H9 (cell line): ENCODE measurements at regions not wholly inside any gene's neighbourhood (a gene's known extent, or its start where the extent isn't known, plus 50 kb on each side); places are given as distances from the start of the nearest gene placed in this dataset.

Experiments
- DNase-seq: peaks from one replicate; pipeline ENCODE4 v3.0.0-alpha.2; 2017
- H2AFZ ChIP-seq: one replicate; pipeline ENCODE4 v1.6.1; 2013; ENCODE audit warnings: mild to moderate bottlenecking, low read length, control low read depth, moderate library complexity
- H2AK5ac ChIP-seq: 2 replicates; pipeline ENCODE4 v1.6.1; 2013; ENCODE audit warnings: low read length, control low read depth, mixed read lengths; ENCODE audit not compliant: insufficient read length
- H2BK120ac ChIP-seq: one replicate; pipeline ENCODE4 v1.6.1; 2013; ENCODE audit warnings: low read depth, mild to moderate bottlenecking, low read length, control low read depth, inconsistent platforms; ENCODE audit not compliant: poor library complexity, severe bottlenecking
- H2BK12ac ChIP-seq: 2 replicates; pipeline ENCODE4 v1.6.1; 2013; ENCODE audit warnings: low read length, control low read depth, mixed read lengths, low read depth; ENCODE audit not compliant: insufficient read length
- H2BK15ac ChIP-seq: 2 replicates; pipeline ENCODE4 v1.6.1; 2013; ENCODE audit warnings: low read depth, low read length, control low read depth
- H2BK20ac ChIP-seq: one replicate; pipeline ENCODE4 v1.6.1; 2013; ENCODE audit warnings: low read depth, mild to moderate bottlenecking, low read length, control low read depth, inconsistent platforms; ENCODE audit not compliant: poor library complexity, severe bottlenecking
- H2BK5ac ChIP-seq: 2 replicates; pipeline ENCODE4 v1.6.1; 2013; ENCODE audit warnings: low read length, control low read depth, mixed read lengths; ENCODE audit not compliant: insufficient read length
- H3K14ac ChIP-seq: 2 replicates; pipeline ENCODE4 v1.6.1; 2013; ENCODE audit warnings: low read length, control low read depth; ENCODE audit not compliant: insufficient read depth
- H3K18ac ChIP-seq: 2 replicates; pipeline ENCODE4 v1.6.1; 2013; ENCODE audit warnings: low read depth, mild to moderate bottlenecking, mixed read lengths, low read length, control low read depth; ENCODE audit not compliant: insufficient read length
- H3K23ac ChIP-seq: 2 replicates; pipeline ENCODE4 v1.6.1; 2013; ENCODE audit warnings: low read length, control low read depth, mixed read lengths, low read depth; ENCODE audit not compliant: insufficient read length
- H3K23me2 ChIP-seq: 2 replicates; pipeline ENCODE4 v1.6.1; 2013; ENCODE audit warnings: low read depth, mild to moderate bottlenecking, mixed read lengths, low read length, control low read depth; ENCODE audit not compliant: insufficient read length, poor library complexity, severe bottlenecking
- H3K27ac ChIP-seq: 2 replicates; pipeline ENCODE4 v1.5.1; 2013; ENCODE audit warnings: low read length, control low read depth, mixed read lengths, low read depth; ENCODE audit not compliant: insufficient read length
- H3K27me3 ChIP-seq: 2 replicates; pipeline ENCODE4 v1.6.1; 2013; ENCODE audit warnings: low read length, control low read depth, inconsistent platforms; ENCODE audit not compliant: insufficient read depth
- H3K4ac ChIP-seq: 2 replicates; pipeline ENCODE4 v1.6.1; 2013; ENCODE audit warnings: low read depth, mild to moderate bottlenecking, control low read depth, inconsistent platforms, low read length, moderate library complexity
- H3K4me1 ChIP-seq: 2 replicates; pipeline ENCODE4 v1.6.1; 2013; ENCODE audit warnings: low read length, control low read depth, inconsistent platforms; ENCODE audit not compliant: insufficient read depth
- H3K4me2 ChIP-seq: 2 replicates; pipeline ENCODE4 v1.6.1; 2013; ENCODE audit warnings: low read length, control low read depth, mixed read lengths; ENCODE audit not compliant: insufficient read length, insufficient read depth
- H3K56ac ChIP-seq: 2 replicates; pipeline ENCODE4 v1.6.1; 2013; ENCODE audit warnings: low read depth, mild to moderate bottlenecking, mixed read lengths, low read length, control low read depth; ENCODE audit not compliant: insufficient read length
- H3K79me1 ChIP-seq: 2 replicates; pipeline ENCODE4 v1.6.1; 2013; ENCODE audit warnings: low read depth, mild to moderate bottlenecking, moderate library complexity, low read length, control low read depth, inconsistent platforms; ENCODE audit not compliant: insufficient read depth, poor library complexity, severe bottlenecking
- H3K79me2 ChIP-seq: 2 replicates; pipeline ENCODE4 v1.6.1; 2013; ENCODE audit warnings: low read length, control low read depth, inconsistent platforms; ENCODE audit not compliant: insufficient read depth
- H3K9ac ChIP-seq: 2 replicates; pipeline ENCODE4 v1.6.1; 2013; ENCODE audit warnings: low read length, control low read depth, mixed read lengths; ENCODE audit not compliant: insufficient read length; ENCODE audit errors: extremely low read depth
- H3K9me3 ChIP-seq: one replicate; pipeline ENCODE4 v1.6.1; 2013; ENCODE audit warnings: low read depth, low read length, inconsistent platforms; ENCODE audit not compliant: control insufficient read depth
- H3T11ph ChIP-seq: one replicate; pipeline ENCODE4 v1.6.1; 2013; ENCODE audit warnings: mild to moderate bottlenecking, low read length, control low read depth, inconsistent platforms
- H4K20me1 ChIP-seq: one replicate; pipeline ENCODE4 v1.6.1; 2013; ENCODE audit not compliant: control insufficient read depth, insufficient read length, insufficient read depth
- H4K5ac ChIP-seq: 2 replicates; pipeline ENCODE4 v1.6.1; 2013; ENCODE audit warnings: low read depth, mild to moderate bottlenecking, mixed read lengths, low read length, control low read depth; ENCODE audit not compliant: insufficient read length
- H4K8ac ChIP-seq: replicated peaks from 2 replicates; pipeline ENCODE4 v1.6.1; 2013; ENCODE audit warnings: low read length, control low read depth, mixed read lengths, low read depth; ENCODE audit not compliant: insufficient read length
- H4K91ac ChIP-seq: 2 replicates; pipeline ENCODE4 v1.6.1; 2013; ENCODE audit warnings: low read depth, mild to moderate bottlenecking, moderate library complexity, mixed read lengths, low read length, control low read depth; ENCODE audit not compliant: insufficient read length
- H3K27ac Mint-ChIP-seq, 3 experiments: 2 replicates in 2 of 3; 3 replicates in 1 of 3; pipeline ENCODE4 v1.8.0; 2020 to 2021; ENCODE audit warnings: mixed read lengths in 3 of 3, mild to moderate bottlenecking in 1 of 3, moderate library complexity in 1 of 3
- H3K27me3 Mint-ChIP-seq: 2 replicates; pipeline ENCODE4 v1.8.0; 2021; ENCODE audit warnings: low read depth, mild to moderate bottlenecking, moderate library complexity, mixed read lengths
- H3K36me3 Mint-ChIP-seq, 3 experiments: 2 replicates in 2 of 3; 3 replicates in 1 of 3; pipeline ENCODE4 v1.8.0; 2020 to 2021; ENCODE audit warnings: low read depth in 3 of 3, mixed read lengths in 3 of 3; ENCODE audit not compliant: insufficient read depth in 1 of 3
- H3K4me1 Mint-ChIP-seq, 2 experiments: 2 replicates each; pipeline ENCODE4 v1.8.0; 2020; ENCODE audit warnings: mixed read lengths in 2 of 2
- H3K4me3 Mint-ChIP-seq, 2 experiments: 2 replicates in 1 of 2; 3 replicates in 1 of 2; pipeline ENCODE4 v1.8.0; 2020 to 2021; ENCODE audit warnings: mild to moderate bottlenecking in 2 of 2, mixed read lengths in 2 of 2, moderate library complexity in 1 of 2
- H3K9me3 Mint-ChIP-seq, 2 experiments: 2 replicates in 1 of 2; 3 replicates in 1 of 2; pipeline ENCODE4 v1.8.0; 2020; ENCODE audit warnings: mild to moderate bottlenecking in 2 of 2, mixed read lengths in 2 of 2, moderate library complexity in 1 of 2
- WGBS: extraction: QIAGEN DNeasy Blood & Tissue Kit; methylation state at CpG from one replicate; pipeline ENCODE4 v1.1.7; 2013; ENCODE audit warnings: missing lambda C conversion rate, low lambda C conversion rate, mixed read lengths; ENCODE audit not compliant: insufficient read length; ENCODE audit errors: extremely low coverage; 5-methylcytosine and 5-hydroxymethylcytosine counted together
- TF ChIP-seq, protein P1 (sequence below): fragments of 200-600 bp; sonication (generic); conservative IDR thresholded peaks from 3 replicates; pipeline ENCODE4 v1.8.0; 2021; ENCODE audit warnings: antibody characterized with exemption, mild to moderate bottlenecking

GRCh38 chr21:22019766-22020165 is 1021.6 kb downstream of the NCAM2 start:
- no peak overlapping the region for H2BK15ac ChIP-seq
- H4K91ac ChIP-seq = no peak overlapping the region
- TF ChIP-seq, protein P1, sequence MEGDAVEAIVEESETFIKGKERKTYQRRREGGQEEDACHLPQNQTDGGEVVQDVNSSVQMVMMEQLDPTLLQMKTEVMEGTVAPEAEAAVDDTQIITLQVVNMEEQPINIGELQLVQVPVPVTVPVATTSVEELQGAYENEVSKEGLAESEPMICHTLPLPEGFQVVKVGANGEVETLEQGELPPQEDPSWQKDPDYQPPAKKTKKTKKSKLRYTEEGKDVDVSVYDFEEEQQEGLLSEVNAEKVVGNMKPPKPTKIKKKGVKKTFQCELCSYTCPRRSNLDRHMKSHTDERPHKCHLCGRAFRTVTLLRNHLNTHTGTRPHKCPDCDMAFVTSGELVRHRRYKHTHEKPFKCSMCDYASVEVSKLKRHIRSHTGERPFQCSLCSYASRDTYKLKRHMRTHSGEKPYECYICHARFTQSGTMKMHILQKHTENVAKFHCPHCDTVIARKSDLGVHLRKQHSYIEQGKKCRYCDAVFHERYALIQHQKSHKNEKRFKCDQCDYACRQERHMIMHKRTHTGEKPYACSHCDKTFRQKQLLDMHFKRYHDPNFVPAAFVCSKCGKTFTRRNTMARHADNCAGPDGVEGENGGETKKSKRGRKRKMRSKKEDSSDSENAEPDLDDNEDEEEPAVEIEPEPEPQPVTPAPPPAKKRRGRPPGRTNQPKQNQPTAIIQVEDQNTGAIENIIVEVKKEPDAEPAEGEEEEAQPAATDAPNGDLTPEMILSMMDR = no peak
- H3K79me1 ChIP-seq = no peaks in the 10 kb centered on the region
- no peak overlapping the region for H3K4ac ChIP-seq
- H3K36me3 Mint-ChIP-seq = peaks cover 4 to 9% (median 4%) of the 10 kb centered on the region in 3 experiments; a peak in 4 of 7 replicates
- H3K18ac ChIP-seq = no peak overlapping the region
- no peak overlapping the region for H3K9ac ChIP-seq
- H3K27me3 Mint-ChIP-seq = no peaks in the 10 kb centered on the region
- H4K8ac ChIP-seq = no peak overlapping the region
- H3K4me3 Mint-ChIP-seq = no peak overlapping the region
- no peak overlapping the region for H2BK5ac ChIP-seq
- peaks cover 7 to 19% of the 10 kb centered on the region in 2 experiments; a peak in 4 of 5 replicates for H3K9me3 Mint-ChIP-seq
- no peak overlapping the region for H3K14ac ChIP-seq
- H3K4me1 ChIP-seq = no peaks in the 10 kb centered on the region
- no peak overlapping the region for H3K56ac ChIP-seq
- H3K27ac ChIP-seq = no peak overlapping the region
- no peak overlapping the region for H3K23ac ChIP-seq
- WGBS = no CpG with 5 or more reads among the region's 1 CpG
- no peak overlapping the region for H2BK120ac ChIP-seq
- H3K79me2 ChIP-seq = no peaks in the 10 kb centered on the region
- H2BK12ac ChIP-seq = no peak overlapping the region
- H2BK20ac ChIP-seq = no peak overlapping the region
- H3K4me2 ChIP-seq = no peak overlapping the region
- H3T11ph ChIP-seq = no peak overlapping the region
- no peaks in the 10 kb centered on the region for H3K9me3 ChIP-seq
- no peaks in the 10 kb centered on the region for H3K23me2 ChIP-seq
- no peaks in the 10 kb centered on the region for H4K20me1 ChIP-seq
- no peak overlapping the region for H4K5ac ChIP-seq
- no peak overlapping the region for H3K27ac Mint-ChIP-seq
- H2AK5ac ChIP-seq = no peak overlapping the region
- no peaks in the 10 kb centered on the region for H3K4me1 Mint-ChIP-seq
- no peak overlapping the region for H2AFZ ChIP-seq
- no peak for DNase-seq
- no peaks in the 10 kb centered on the region for H3K27me3 ChIP-seq
